ENCODE measurements at regions not wholly inside any gene's neighbourhood (a gene's known extent, or its start where the extent isn't known, plus 50 kb on each side); places are given as distances from the start of the nearest gene placed in this dataset.

DNA sequence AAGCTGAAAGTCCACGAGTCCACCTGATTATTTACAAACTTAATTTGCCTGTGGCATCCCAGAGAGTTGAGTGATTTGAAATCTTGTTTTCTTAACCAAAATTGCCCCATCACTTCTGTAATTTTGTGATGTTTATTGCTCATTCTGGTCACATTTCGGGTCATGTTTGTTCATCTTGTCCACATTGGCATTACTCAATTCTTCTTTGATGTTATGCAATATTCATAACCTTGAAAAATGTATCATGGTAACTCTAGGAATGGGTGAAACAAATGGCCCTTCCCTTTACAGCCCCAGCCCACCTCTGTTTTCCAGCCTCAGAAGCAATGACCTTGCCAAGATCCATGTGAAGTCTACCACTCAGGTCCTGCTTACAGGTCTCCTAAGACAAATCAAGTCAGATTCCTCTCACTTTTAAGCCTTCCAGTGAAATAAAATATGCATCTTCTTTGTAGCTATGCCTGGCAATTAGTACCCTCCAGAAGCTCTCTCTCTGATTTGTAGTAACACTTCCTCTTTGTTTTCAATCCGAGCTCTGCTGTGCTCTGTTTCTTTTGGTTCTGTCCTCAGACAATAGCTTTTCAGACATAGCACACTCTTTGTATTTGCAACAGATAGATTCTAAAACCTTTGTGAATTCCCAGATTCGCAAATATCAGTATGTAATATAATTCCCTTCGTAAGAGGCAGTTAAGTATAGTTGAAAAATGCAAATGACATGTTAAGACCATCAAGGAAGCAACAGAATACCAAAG lies 330.3 kb upstream of the IRX1 start:
- WGBS, 2 donors: 43 to 49% methylated on average over 5 of the region's 5 CpGs
- Histone ChIP-seq H3K36me3 (replicated peaks in 1 of 2; ENCODE audit: insufficient read depth in 1 of 2, low read depth in 2 of 2) (no peaks in the 10 kb centered on the region), H3K27me3 (no peaks in the 10 kb centered on the region), H3K4me1 (no peaks in the 10 kb centered on the region), H3K27ac (no peak overlapping the region), H3K9me3 (no peaks in the 10 kb centered on the region), H3K4me3 (no peak overlapping the region)
- TF ChIP-seq, protein P1, sequence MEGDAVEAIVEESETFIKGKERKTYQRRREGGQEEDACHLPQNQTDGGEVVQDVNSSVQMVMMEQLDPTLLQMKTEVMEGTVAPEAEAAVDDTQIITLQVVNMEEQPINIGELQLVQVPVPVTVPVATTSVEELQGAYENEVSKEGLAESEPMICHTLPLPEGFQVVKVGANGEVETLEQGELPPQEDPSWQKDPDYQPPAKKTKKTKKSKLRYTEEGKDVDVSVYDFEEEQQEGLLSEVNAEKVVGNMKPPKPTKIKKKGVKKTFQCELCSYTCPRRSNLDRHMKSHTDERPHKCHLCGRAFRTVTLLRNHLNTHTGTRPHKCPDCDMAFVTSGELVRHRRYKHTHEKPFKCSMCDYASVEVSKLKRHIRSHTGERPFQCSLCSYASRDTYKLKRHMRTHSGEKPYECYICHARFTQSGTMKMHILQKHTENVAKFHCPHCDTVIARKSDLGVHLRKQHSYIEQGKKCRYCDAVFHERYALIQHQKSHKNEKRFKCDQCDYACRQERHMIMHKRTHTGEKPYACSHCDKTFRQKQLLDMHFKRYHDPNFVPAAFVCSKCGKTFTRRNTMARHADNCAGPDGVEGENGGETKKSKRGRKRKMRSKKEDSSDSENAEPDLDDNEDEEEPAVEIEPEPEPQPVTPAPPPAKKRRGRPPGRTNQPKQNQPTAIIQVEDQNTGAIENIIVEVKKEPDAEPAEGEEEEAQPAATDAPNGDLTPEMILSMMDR (IDR thresholded peaks at IDR 0.05): no peak
- no peak for TF ChIP-seq POLR2A (IDR thresholded peaks at IDR 0.05)
- intact Hi-C loops (cut with DNase I): no loop called here
- no peak for ATAC-seq
- DNase-seq: no peak

DNA sequence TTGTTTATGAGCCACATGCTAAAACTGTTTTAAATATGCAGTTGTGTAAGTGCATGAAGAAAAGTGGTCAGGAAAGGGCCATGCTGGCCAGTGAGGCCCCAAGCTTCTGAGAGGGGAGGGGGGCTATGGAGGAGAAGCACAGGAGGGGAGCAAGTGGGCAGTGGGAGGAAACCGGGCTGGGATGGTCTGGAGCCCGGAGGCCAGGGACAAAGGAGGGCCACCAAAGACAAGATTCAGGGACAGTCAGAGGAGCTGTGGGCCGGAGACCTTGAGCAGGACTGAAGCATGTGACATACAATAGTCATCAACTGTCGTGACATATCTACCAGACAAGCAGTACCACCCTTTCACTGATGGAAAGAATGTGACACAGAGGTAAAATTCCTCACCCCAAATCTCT lies 333.2 kb upstream of the IRX1 start:
- DNase-seq (no peak), ATAC-seq (no peak)
- no peaks in the 10 kb centered on the region for H3K4me1 ChIP-seq
- intact Hi-C loops (cut with DNase I): no loop called here
- H3K36me3 ChIP-seq (replicated peaks in 1 of 2; ENCODE audit: insufficient read depth in 1 of 2, low read depth in 2 of 2): no peaks in the 10 kb centered on the region
- no peaks in the 10 kb centered on the region for H3K27me3 ChIP-seq
- no peak overlapping the region for H3K4me3 ChIP-seq
- no peak overlapping the region for H3K27ac ChIP-seq
- no peaks in the 10 kb centered on the region for H3K9me3 ChIP-seq
- 59 to 64% methylated on average over 4 of the region's 4 CpGs for WGBS, 2 donors
- TF ChIP-seq POLR2A (IDR thresholded peaks at IDR 0.05): no peak
- TF ChIP-seq, protein P1 (IDR thresholded peaks at IDR 0.05): no peak

- H3K27me3 ChIP-seq: no peaks in the 10 kb centered on the region
- TF ChIP-seq, protein P1 (IDR thresholded peaks at IDR 0.05): no peak
- TF ChIP-seq POLR2A (IDR thresholded peaks at IDR 0.05): no peak
- H3K36me3 ChIP-seq (replicated peaks in 1 of 2; ENCODE audit: insufficient read depth in 1 of 2, low read depth in 2 of 2): no peaks in the 10 kb centered on the region
- no peaks in the 10 kb centered on the region for H3K9me3 ChIP-seq
- ATAC-seq (no peak), DNase-seq (no peak)
- H3K4me1 ChIP-seq: no peaks in the 10 kb centered on the region
- no peak overlapping the region for H3K27ac ChIP-seq
- no peak overlapping the region for H3K4me3 ChIP-seq
- intact Hi-C loops (cut with DNase I): no loop called here
- WGBS, 2 donors: 77 to 80% methylated on average over 4 of the region's 4 CpGs
These were observed 334.6 kb upstream of the IRX1 start for GRCh38 chr5:3261081-3261480.

DNA sequence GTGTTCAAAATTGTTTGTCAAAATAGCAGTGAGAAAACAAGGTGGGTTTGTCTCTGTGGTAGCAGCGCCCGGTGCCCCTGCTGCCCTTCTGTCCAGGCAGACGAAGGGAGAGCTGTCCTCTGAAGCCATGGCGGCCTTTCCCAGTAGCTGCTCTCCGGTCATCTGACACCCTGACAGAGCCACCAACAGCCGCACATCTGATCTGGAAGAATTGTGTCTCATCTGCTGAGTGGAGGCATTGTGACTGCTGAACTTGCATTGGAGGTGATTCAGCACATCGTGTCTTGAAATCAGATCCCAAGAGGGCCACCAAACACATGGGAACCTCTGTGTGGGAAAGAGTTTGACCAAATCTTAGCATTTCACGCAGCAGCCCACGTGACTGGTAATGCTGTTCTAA lies 337.6 kb upstream of the IRX1 start:
- Histone ChIP-seq H3K36me3 (replicated peaks in 1 of 2; ENCODE audit: insufficient read depth in 1 of 2, low read depth in 2 of 2) (no peaks in the 10 kb centered on the region), H3K4me1 (no peaks in the 10 kb centered on the region), H3K27ac (no peak overlapping the region), H3K4me3 (no peak overlapping the region), H3K9me3 (no peaks in the 10 kb centered on the region), H3K27me3 (no peaks in the 10 kb centered on the region)
- intact Hi-C loops (cut with DNase I): no loop called here
- WGBS, 2 donors: 55 to 69% methylated on average over 9 of the region's 9 CpGs
- DNase-seq: no peak
- ATAC-seq: no peak
- TF ChIP-seq, protein P1 (IDR thresholded peaks at IDR 0.05): no peak
- no peak for TF ChIP-seq POLR2A (IDR thresholded peaks at IDR 0.05)

- no peak for DNase-seq
- no peak overlapping the region for H3K27ac ChIP-seq
- whole genome bisulfite sequencing, 2 donors: 33 to 37% methylated on average over 1 of the region's 1 CpG
These were observed 343.4 kb upstream of the IRX1 start for GRCh38 chr5:3252235-3252634.

More at GRCh38 chr5:3252235-3252634, 343.4 kb upstream of the IRX1 start:
- H3K4me3 ChIP-seq: no peak overlapping the region
- H3K4me1 ChIP-seq: no peaks in the 10 kb centered on the region
- no peak for ATAC-seq
- peaks cover 0 to 5% of the 10 kb centered on the region in 2 donors for H3K27me3 ChIP-seq
- intact Hi-C loops (cut with DNase I): no loop called here
- no peaks in the 10 kb centered on the region for H3K9me3 ChIP-seq
- TF ChIP-seq POLR2A (IDR thresholded peaks at IDR 0.05): no peak
- TF ChIP-seq, protein P1 (IDR thresholded peaks at IDR 0.05): no peak
- H3K36me3 ChIP-seq (replicated peaks in 1 of 2; ENCODE audit: insufficient read depth in 1 of 2, low read depth in 2 of 2): no peaks in the 10 kb centered on the region

All from body of pancreas (tissue), 4 donors.